ENCODE measurements at regions not wholly inside any gene's neighbourhood (a gene's known extent, or its start where the extent isn't known, plus 50 kb on each side); places are given as distances from the start of the nearest gene placed in this dataset.

GRCh38 chr7:67438913-67439505 lies 442.4 kb downstream of the TYW1 start:
- TF ChIP-seq, protein P1, sequence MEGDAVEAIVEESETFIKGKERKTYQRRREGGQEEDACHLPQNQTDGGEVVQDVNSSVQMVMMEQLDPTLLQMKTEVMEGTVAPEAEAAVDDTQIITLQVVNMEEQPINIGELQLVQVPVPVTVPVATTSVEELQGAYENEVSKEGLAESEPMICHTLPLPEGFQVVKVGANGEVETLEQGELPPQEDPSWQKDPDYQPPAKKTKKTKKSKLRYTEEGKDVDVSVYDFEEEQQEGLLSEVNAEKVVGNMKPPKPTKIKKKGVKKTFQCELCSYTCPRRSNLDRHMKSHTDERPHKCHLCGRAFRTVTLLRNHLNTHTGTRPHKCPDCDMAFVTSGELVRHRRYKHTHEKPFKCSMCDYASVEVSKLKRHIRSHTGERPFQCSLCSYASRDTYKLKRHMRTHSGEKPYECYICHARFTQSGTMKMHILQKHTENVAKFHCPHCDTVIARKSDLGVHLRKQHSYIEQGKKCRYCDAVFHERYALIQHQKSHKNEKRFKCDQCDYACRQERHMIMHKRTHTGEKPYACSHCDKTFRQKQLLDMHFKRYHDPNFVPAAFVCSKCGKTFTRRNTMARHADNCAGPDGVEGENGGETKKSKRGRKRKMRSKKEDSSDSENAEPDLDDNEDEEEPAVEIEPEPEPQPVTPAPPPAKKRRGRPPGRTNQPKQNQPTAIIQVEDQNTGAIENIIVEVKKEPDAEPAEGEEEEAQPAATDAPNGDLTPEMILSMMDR (IDR thresholded peaks at IDR 0.05; ENCODE audit: low read depth, low read length), result no peak
- no peak for DNase-seq (ENCODE audit: extremely low read depth, low read depth)

- DNase-seq (ENCODE audit: extremely low read depth, low read depth), result no peak
- TF ChIP-seq, protein P1 (IDR thresholded peaks at IDR 0.05; ENCODE audit: low read depth, low read length), result no peak
Observed at GRCh38 chr7:67440321-67440720, 443.7 kb downstream of the TYW1 start.

GRCh38 chr7:67445728-67446127 lies 449.1 kb downstream of the TYW1 start:
- TF ChIP-seq, protein P1 (IDR thresholded peaks at IDR 0.05; ENCODE audit: low read depth, low read length), result no peak
- no peak for DNase-seq (ENCODE audit: extremely low read depth, low read depth)

DNA sequence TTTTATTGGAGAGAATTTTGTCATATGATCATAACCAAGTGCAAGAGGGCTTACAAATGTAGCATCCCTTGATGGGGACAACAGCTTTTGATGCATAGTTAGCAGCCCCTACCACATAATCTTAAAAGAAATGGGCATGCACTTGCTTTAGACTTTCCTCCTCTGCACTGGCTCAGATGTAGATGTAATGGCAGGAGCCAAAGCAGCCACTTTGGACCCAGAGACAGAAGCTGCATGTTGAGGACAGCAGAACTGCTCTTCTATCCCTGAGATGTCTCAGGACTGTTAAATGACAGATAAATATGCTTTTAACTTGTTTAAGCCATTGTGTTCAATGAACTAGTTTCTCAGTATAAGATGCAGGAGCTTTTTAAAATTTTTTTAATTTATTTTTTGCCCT lies 450.7 kb downstream of the TYW1 start:
- DNase-seq (ENCODE audit: extremely low read depth, low read depth), result no peak
- TF ChIP-seq, protein P1 (IDR thresholded peaks at IDR 0.05; ENCODE audit: low read depth, low read length), result no peak

DNA sequence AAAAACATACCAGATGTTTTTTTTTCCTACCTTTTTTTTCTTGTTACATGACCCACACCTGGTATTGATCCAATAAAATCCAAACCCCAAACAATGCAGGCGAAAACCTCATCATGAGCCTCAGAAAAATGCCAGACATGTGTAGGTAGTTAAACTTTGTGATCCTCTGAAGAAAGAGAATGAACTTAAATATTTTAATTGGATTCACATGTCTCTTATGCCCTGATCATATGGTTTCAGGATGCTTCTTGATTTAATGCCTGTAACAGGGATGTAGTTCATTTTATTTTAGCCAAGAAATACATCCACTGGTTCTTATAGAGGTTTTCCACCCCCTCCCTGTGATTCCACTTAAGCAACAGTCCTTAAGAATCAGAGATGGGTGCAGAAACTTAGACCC lies 451.6 kb downstream of the TYW1 start:
- no peak for DNase-seq (ENCODE audit: extremely low read depth, low read depth)
- TF ChIP-seq, protein P1 (IDR thresholded peaks at IDR 0.05; ENCODE audit: low read depth, low read length), result no peak

DNA sequence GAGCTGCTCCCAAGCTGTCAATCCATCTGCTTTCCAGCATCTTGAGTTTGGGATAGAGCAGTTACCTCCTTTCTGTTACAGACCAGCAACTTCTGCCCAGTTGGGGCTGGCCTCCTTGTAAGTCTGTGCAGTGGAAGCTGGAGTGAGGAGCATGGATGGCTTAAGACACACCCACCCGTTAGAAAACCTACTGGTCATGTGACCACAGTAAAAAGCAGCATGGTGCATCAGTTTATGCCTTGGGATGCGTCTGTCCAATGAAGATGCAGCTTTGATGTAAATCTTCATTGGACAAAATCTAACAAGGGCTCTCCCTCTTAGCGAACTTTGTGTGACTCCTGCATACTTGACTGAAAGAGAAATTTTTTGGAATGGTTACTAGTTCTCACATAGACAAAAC lies 453.5 kb downstream of the TYW1 start:
- TF ChIP-seq, protein P1 (IDR thresholded peaks at IDR 0.05; ENCODE audit: low read depth, low read length), result no peak
- no peak for DNase-seq (ENCODE audit: extremely low read depth, low read depth)

DNA sequence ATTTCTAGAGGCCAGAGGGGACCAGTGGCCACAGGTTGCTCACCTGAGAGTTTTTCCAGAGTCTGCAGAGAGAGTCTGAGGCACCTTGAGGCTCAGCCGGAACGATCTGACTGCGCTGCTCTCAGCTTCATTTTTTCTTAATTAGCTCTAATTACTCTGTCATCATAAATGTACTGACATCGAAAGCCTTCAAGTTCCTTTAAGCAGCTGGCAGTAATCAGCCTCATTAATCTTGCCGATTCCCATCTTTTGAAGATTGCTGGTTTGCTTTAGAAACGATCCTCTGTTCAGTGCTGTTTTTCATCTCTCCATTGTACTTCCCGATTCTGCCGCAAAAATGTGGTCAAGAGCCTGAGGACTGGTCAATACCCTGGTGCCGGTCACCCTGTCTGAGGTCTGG lies 454.7 kb downstream of the TYW1 start:
- DNase-seq (ENCODE audit: extremely low read depth, low read depth), result no peak
- TF ChIP-seq, protein P1 (IDR thresholded peaks at IDR 0.05; ENCODE audit: low read depth, low read length), result no peak

Measured in AG09319 (cell line).